Dermis blood vessel endothelial cell (primary cell): ENCODE measurements at regions not wholly inside any gene's neighbourhood (a gene's known extent, or its start where the extent isn't known, plus 50 kb on each side); places are given as distances from the start of the nearest gene placed in this dataset.
A peak's percentile ranks its signal among the peaks of the same experiment; 100 is the strongest.

Experiments used
- DNase-seq: peaks from one replicate; pipeline ENCODE4 v3.0.0; 2010

GRCh38 chr3:31230425-31231223 is 302.1 kb upstream of the STT3B start:
- no peak for DNase-seq

GRCh38 chr3:31232055-31233025 is 300.4 kb upstream of the STT3B start:
- peak; percentile 75 for DNase-seq

- DNase-seq: no peak
Measured at GRCh38 chr3:31234145-31234544, 298.6 kb upstream of the STT3B start.

GRCh38 chr3:31235062-31235700 is 297.5 kb upstream of the STT3B start:
- no peak for DNase-seq

GRCh38 chr3:31237887-31238286 is 294.8 kb upstream of the STT3B start:
- no peak for DNase-seq

GRCh38 chr3:31240013-31240412 is 292.7 kb upstream of the STT3B start:
- no peak for DNase-seq

GRCh38 chr3:31240466-31240865 is 292.3 kb upstream of the STT3B start:
- no peak for DNase-seq

- DNase-seq: no peak
Measured at GRCh38 chr3:31240874-31241273, 291.9 kb upstream of the STT3B start.

- DNase-seq: no peak
Measured at GRCh38 chr3:31241533-31241932, 291.2 kb upstream of the STT3B start.

- no peak for DNase-seq
Measured at GRCh38 chr3:31242026-31242960, 290.4 kb upstream of the STT3B start.

- DNase-seq: no peak
Measured at GRCh38 chr3:31244929-31245817, 287.6 kb upstream of the STT3B start.

- DNase-seq: no peak
Measured at GRCh38 chr3:31246293-31247062, 286.2 kb upstream of the STT3B start.

GRCh38 chr3:31247063-31247447 is 285.7 kb upstream of the STT3B start:
- DNase-seq: no peak

GRCh38 chr3:31247850-31248562 is 284.7 kb upstream of the STT3B start:
- peak; percentile 30 for DNase-seq

GRCh38 chr3:31248563-31248992 is 284.1 kb upstream of the STT3B start:
- DNase-seq: no peak

- no peak for DNase-seq
Measured at GRCh38 chr3:31249545-31249944, 283.2 kb upstream of the STT3B start.

GRCh38 chr3:31250116-31250777 is 282.5 kb upstream of the STT3B start:
- no peak for DNase-seq

- no peak for DNase-seq
Measured at GRCh38 chr3:31251083-31251482, 281.6 kb upstream of the STT3B start.
